Small intestine (tissue), 7 donors: ENCODE measurements at regions not wholly inside any gene's neighbourhood (a gene's known extent, or its start where the extent isn't known, plus 50 kb on each side); places are given as distances from the start of the nearest gene placed in this dataset.

Experiments used
- DNase-seq, 2 donors: peaks; one replicate each; pipeline versions ENCODE4 v3.0.0 to v3.0.0-alpha.2; 2013
- FAIRE-seq: peaks from 2 replicates; lab custom pipeline; 2012; peaks lifted over from hg19 to GRCh38; lab: Jason Lieb, UNC
- H3K27ac ChIP-seq, 3 donors: one replicate each; pipeline ENCODE4 v1.5.1; 2013; ENCODE audit warnings: low read length in 2 of 3, mild to moderate bottlenecking in 2 of 3, control low read depth in 1 of 3, inconsistent platforms in 1 of 3, low read depth in 1 of 3, moderate library complexity in 1 of 3
- H3K27me3 ChIP-seq, 3 donors: one replicate each; pipeline ENCODE4 v1.6.1; 2013; ENCODE audit warnings: low read length in 3 of 3, inconsistent platforms in 1 of 3; ENCODE audit not compliant: control insufficient read depth in 3 of 3, insufficient read depth in 3 of 3
- H3K36me3 ChIP-seq, 3 donors: one replicate each; pipeline ENCODE4 v1.6.1; 2013; ENCODE audit warnings: low read length in 3 of 3, inconsistent platforms in 1 of 3, low read depth in 1 of 3, mild to moderate bottlenecking in 1 of 3, moderate library complexity in 1 of 3; ENCODE audit not compliant: control insufficient read depth in 3 of 3, insufficient read depth in 2 of 3
- H3K4me1 ChIP-seq, 3 donors: one replicate each; pipeline ENCODE4 v1.6.1; 2013; ENCODE audit warnings: low read length in 2 of 3, inconsistent platforms in 1 of 3, low read depth in 1 of 3, mild to moderate bottlenecking in 1 of 3, moderate library complexity in 1 of 3; ENCODE audit not compliant: control insufficient read depth in 3 of 3, insufficient read depth in 2 of 3
- H3K4me3 ChIP-seq, 3 donors: one replicate each; pipeline ENCODE4 v1.5.1; 2013; ENCODE audit warnings: low read length in 3 of 3, control low read depth in 1 of 3, inconsistent platforms in 1 of 3, low read depth in 1 of 3, mild to moderate bottlenecking in 1 of 3, moderate library complexity in 1 of 3
- H3K9me3 ChIP-seq, 2 donors: one replicate each; pipeline ENCODE4 v1.6.1; 2013; ENCODE audit warnings: low read depth in 1 of 2, low read length in 1 of 2; ENCODE audit not compliant: control insufficient read depth in 2 of 2, insufficient read depth in 1 of 2
- WGBS, 3 donors: extraction: QIAGEN DNeasy Blood & Tissue Kit; methylation state at CpG; one replicate each; pipeline ENCODE4 v1.1.7; 2013; 5-methylcytosine and 5-hydroxymethylcytosine counted together
- donor health status: healthy with polysubstance abuse.
- donor health status: control.
- donor health status: control.
- donor health status: Bipolar disorder and iron deficiency.
- donor health status: healthy.

- no peak for FAIRE-seq
- 93 to 94% (median 93%) methylated on average over 2 of the region's 2 CpGs for WGBS, 3 donors
Measured at GRCh38 chr10:3478153-3478552, 305.6 kb upstream of the PITRM1 start.

GRCh38 chr10:3477683-3478082 is 305.1 kb upstream of the PITRM1 start:
- peaks cover 0 to 8% (median 3%) of the 10 kb centered on the region in 3 donors for H3K4me1 ChIP-seq
- H3K9me3 ChIP-seq, result no peaks in the 10 kb centered on the region
- peak in 1 of 2 donors; percentile 37 for DNase-seq
- FAIRE-seq, result no peak
- no peaks in the 10 kb centered on the region for H3K27me3 ChIP-seq
- H3K27ac ChIP-seq, result no peak overlapping the region
- WGBS, 3 donors, result 48 to 62% (median 53%) methylated on average over 3 of the region's 3 CpGs
- H3K4me3 ChIP-seq, result no peak overlapping the region
- no peaks in the 10 kb centered on the region for H3K36me3 ChIP-seq

More at GRCh38 chr10:3478153-3478552, 305.6 kb upstream of the PITRM1 start:
- Histone ChIP-seq H3K27ac (no peak overlapping the region), H3K4me3 (no peak overlapping the region), H3K36me3 (no peaks in the 10 kb centered on the region), H3K9me3 (no peaks in the 10 kb centered on the region), H3K4me1 (peaks cover 0 to 8% (median 3%) of the 10 kb centered on the region in 3 donors), H3K27me3 (no peaks in the 10 kb centered on the region)
- no peak for DNase-seq

- H3K27ac ChIP-seq, result no peak overlapping the region
- FAIRE-seq (no peak), DNase-seq (no peak)
- no peaks in the 10 kb centered on the region for H3K36me3 ChIP-seq
- no peaks in the 10 kb centered on the region for H3K27me3 ChIP-seq
- peaks cover 0 to 4% of the 10 kb centered on the region in 2 donors for H3K9me3 ChIP-seq
- WGBS, 3 donors, result 92 to 95% (median 93%) methylated on average over 12 of the region's 12 CpGs
- H3K4me1 ChIP-seq, result peaks cover 3 to 8% (median 4%) of the 10 kb centered on the region in 3 donors
- H3K4me3 ChIP-seq, result no peak overlapping the region
Measured at GRCh38 chr10:3476640-3477448, 304.3 kb upstream of the PITRM1 start.

- Histone ChIP-seq H3K4me1 (peaks cover 3 to 8% (median 7%) of the 10 kb centered on the region in 3 donors), H3K27me3 (no peaks in the 10 kb centered on the region), H3K4me3 (no peak overlapping the region), H3K36me3 (no peaks in the 10 kb centered on the region), H3K27ac (no peak overlapping the region), H3K9me3 (peaks cover 0 to 4% of the 10 kb centered on the region in 2 donors)
- FAIRE-seq (no peak), DNase-seq (no peak)
- WGBS, 3 donors, result 83 to 90% (median 87%) methylated on average over 10 of the region's 10 CpGs
Measured at GRCh38 chr10:3476186-3476585, 303.6 kb upstream of the PITRM1 start.

GRCh38 chr10:3475367-3475766 is 302.8 kb upstream of the PITRM1 start:
- DNase-seq (no peak), FAIRE-seq (no peak)
- Histone ChIP-seq H3K27ac (no peak overlapping the region), H3K4me3 (no peak overlapping the region), H3K4me1 (peaks cover 0 to 7% (median 3%) of the 10 kb centered on the region in 3 donors), H3K36me3 (no peaks in the 10 kb centered on the region), H3K9me3 (peaks cover 0 to 4% of the 10 kb centered on the region in 2 donors), H3K27me3 (no peaks in the 10 kb centered on the region)
- WGBS, 3 donors, result 85 to 93% (median 89%) methylated on average over 6 of the region's 6 CpGs

GRCh38 chr10:3474266-3474665 is 301.7 kb upstream of the PITRM1 start:
- H3K4me1 ChIP-seq, result peaks cover 0 to 7% (median 0%) of the 10 kb centered on the region in 3 donors
- no peak overlapping the region for H3K4me3 ChIP-seq
- no peaks in the 10 kb centered on the region for H3K36me3 ChIP-seq
- H3K27ac ChIP-seq, result no peak overlapping the region
- peaks cover 0 to 4% of the 10 kb centered on the region in 2 donors for H3K9me3 ChIP-seq
- H3K27me3 ChIP-seq, result no peaks in the 10 kb centered on the region
- 96 to 99% (median 98%) methylated on average over 8 of the region's 8 CpGs for WGBS, 3 donors
- FAIRE-seq (no peak), DNase-seq (no peak)

- Histone ChIP-seq H3K27ac (no peak overlapping the region), H3K4me3 (no peak overlapping the region), H3K9me3 (peaks cover 0 to 4% of the 10 kb centered on the region in 2 donors), H3K4me1 (peaks cover 0 to 7% (median 0%) of the 10 kb centered on the region in 3 donors), H3K36me3 (no peaks in the 10 kb centered on the region), H3K27me3 (no peaks in the 10 kb centered on the region)
- DNase-seq (no peak), FAIRE-seq (no peak)
- 82 to 85% (median 83%) methylated on average over 9 of the region's 9 CpGs for WGBS, 3 donors
Measured at GRCh38 chr10:3473271-3473670, 300.7 kb upstream of the PITRM1 start.

- WGBS, 3 donors, result 10 to 15% (median 14%) methylated on average over 16 of the region's 16 CpGs
- DNase-seq, result peak in 1 of 2 donors; percentile 66
- peak overlapping the region in 2 of 3 donors; percentile 31 to 75 for H3K27ac ChIP-seq
- H3K4me3 ChIP-seq, result peak overlapping the region in 1 of 3 donors; percentile 38
- H3K4me1 ChIP-seq, result peaks cover 0 to 10% (median 0%) of the 10 kb centered on the region in 3 donors
- no peaks in the 10 kb centered on the region for H3K27me3 ChIP-seq
- peaks cover 0 to 4% of the 10 kb centered on the region in 2 donors for H3K9me3 ChIP-seq
- FAIRE-seq, result no peak
- H3K36me3 ChIP-seq, result no peaks in the 10 kb centered on the region
Measured at GRCh38 chr10:3472287-3473051, 299.9 kb upstream of the PITRM1 start.
